ENCODE measurements at regions not wholly inside any gene's neighbourhood (a gene's known extent, or its start where the extent isn't known, plus 50 kb on each side); places are given as distances from the start of the nearest gene placed in this dataset.

- no peaks in the 10 kb centered on the region for H3K36me3 Mint-ChIP-seq
- H3K79me2 ChIP-seq (ENCODE audit: insufficient read depth, low read length): no peaks in the 10 kb centered on the region
- no CpG with 5 or more reads among the region's 1 CpG for WGBS (ENCODE audit: insufficient coverage)
Measured at GRCh38 chr4:152240232-152240631, 295.7 kb downstream of the FBXW7 start.

GRCh38 chr4:152239216-152239615 lies 296.7 kb downstream of the FBXW7 start:
- H3K4me2 ChIP-seq (replicated peaks; ENCODE audit: extremely low read depth, low read length, poor library complexity, severe bottlenecking): no peak overlapping the region
- no peaks in the 10 kb centered on the region for H3K79me2 ChIP-seq (ENCODE audit: insufficient read depth, low read length)
- no peaks in the 10 kb centered on the region for H3K36me3 ChIP-seq (replicated peaks in 1 of 2; ENCODE audit: control insufficient read depth in 1 of 2, insufficient read depth in 2 of 2, low read length in 2 of 2)
- H2AFZ ChIP-seq (ENCODE audit: insufficient read depth, low read depth, low read length, poor library complexity, severe bottlenecking): no peak overlapping the region
- H3K4me3 Mint-ChIP-seq: peak overlapping the region in 1 of 2 donors; percentile 6
- no peak overlapping the region for H3K27ac Mint-ChIP-seq
- H3K4me1 ChIP-seq (ENCODE audit: control insufficient read depth in 1 of 2, insufficient read depth in 2 of 2, low read length in 2 of 2): no peaks in the 10 kb centered on the region
- H3K9me3 Mint-ChIP-seq: no peaks in the 10 kb centered on the region
- no peaks in the 10 kb centered on the region for H3K9me3 ChIP-seq (replicated peaks in 1 of 2; ENCODE audit: control insufficient read depth in 1 of 2, insufficient read depth in 1 of 2, low read length in 2 of 2)
- H3K27me3 Mint-ChIP-seq (ENCODE audit: low read depth in 3 of 3): peaks cover 0 to 2% (median 0%) of the 10 kb centered on the region in 3 donors
- no peaks in the 10 kb centered on the region for H4K20me1 ChIP-seq (ENCODE audit: insufficient read depth, low read length)
- TF ChIP-seq, protein P1, sequence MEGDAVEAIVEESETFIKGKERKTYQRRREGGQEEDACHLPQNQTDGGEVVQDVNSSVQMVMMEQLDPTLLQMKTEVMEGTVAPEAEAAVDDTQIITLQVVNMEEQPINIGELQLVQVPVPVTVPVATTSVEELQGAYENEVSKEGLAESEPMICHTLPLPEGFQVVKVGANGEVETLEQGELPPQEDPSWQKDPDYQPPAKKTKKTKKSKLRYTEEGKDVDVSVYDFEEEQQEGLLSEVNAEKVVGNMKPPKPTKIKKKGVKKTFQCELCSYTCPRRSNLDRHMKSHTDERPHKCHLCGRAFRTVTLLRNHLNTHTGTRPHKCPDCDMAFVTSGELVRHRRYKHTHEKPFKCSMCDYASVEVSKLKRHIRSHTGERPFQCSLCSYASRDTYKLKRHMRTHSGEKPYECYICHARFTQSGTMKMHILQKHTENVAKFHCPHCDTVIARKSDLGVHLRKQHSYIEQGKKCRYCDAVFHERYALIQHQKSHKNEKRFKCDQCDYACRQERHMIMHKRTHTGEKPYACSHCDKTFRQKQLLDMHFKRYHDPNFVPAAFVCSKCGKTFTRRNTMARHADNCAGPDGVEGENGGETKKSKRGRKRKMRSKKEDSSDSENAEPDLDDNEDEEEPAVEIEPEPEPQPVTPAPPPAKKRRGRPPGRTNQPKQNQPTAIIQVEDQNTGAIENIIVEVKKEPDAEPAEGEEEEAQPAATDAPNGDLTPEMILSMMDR (IDR thresholded peaks at IDR 0.05): no peak
- H3K9ac ChIP-seq (ENCODE audit: insufficient read depth, low read length, poor library complexity, severe bottlenecking): no peak overlapping the region
- H3K4me3 ChIP-seq (replicated peaks in 1 of 3; ENCODE audit: low read depth in 2 of 3, low read length in 3 of 3): no peak overlapping the region
- H3K4me1 Mint-ChIP-seq: peaks cover 7% of the 10 kb centered on the region
- H3K27ac ChIP-seq (ENCODE audit: low read depth in 1 of 2, low read length in 2 of 2): no peak overlapping the region
- intact Hi-C loops (cut with micrococcal nuclease): no loop called here
- no peaks in the 10 kb centered on the region for H3K36me3 Mint-ChIP-seq
- no peaks in the 10 kb centered on the region for H3K27me3 ChIP-seq (ENCODE audit: control insufficient read depth in 2 of 2, insufficient read depth in 2 of 2, low read length in 2 of 2)
- DNase-seq: no peak

More at GRCh38 chr4:152240232-152240631, 295.7 kb downstream of the FBXW7 start:
- H3K4me1 ChIP-seq (ENCODE audit: control insufficient read depth in 1 of 2, insufficient read depth in 2 of 2, low read length in 2 of 2): no peaks in the 10 kb centered on the region
- H3K4me2 ChIP-seq (replicated peaks; ENCODE audit: extremely low read depth, low read length, poor library complexity, severe bottlenecking): no peak overlapping the region
- no peaks in the 10 kb centered on the region for H3K9me3 ChIP-seq (replicated peaks in 1 of 2; ENCODE audit: control insufficient read depth in 1 of 2, insufficient read depth in 1 of 2, low read length in 2 of 2)
- no peak for DNase-seq
- Mint-ChIP-seq H3K27ac (no peak overlapping the region), H3K4me1 (peaks cover 7% of the 10 kb centered on the region), H3K9me3 (peaks cover 0 to 3% (median 0%) of the 10 kb centered on the region in 7 donors), H3K27me3 (ENCODE audit: low read depth in 3 of 3) (peaks cover 0 to 2% (median 0%) of the 10 kb centered on the region in 3 donors), H3K4me3 (no peak overlapping the region)
- TF ChIP-seq, protein P1 (IDR thresholded peaks at IDR 0.05): no peak
- H3K27ac ChIP-seq (ENCODE audit: low read depth in 1 of 2, low read length in 2 of 2): no peak overlapping the region
- H3K36me3 ChIP-seq (replicated peaks in 1 of 2; ENCODE audit: control insufficient read depth in 1 of 2, insufficient read depth in 2 of 2, low read length in 2 of 2): no peaks in the 10 kb centered on the region
- H3K4me3 ChIP-seq (replicated peaks in 1 of 3; ENCODE audit: low read depth in 2 of 3, low read length in 3 of 3): no peak overlapping the region
- H3K27me3 ChIP-seq (ENCODE audit: control insufficient read depth in 2 of 2, insufficient read depth in 2 of 2, low read length in 2 of 2): no peaks in the 10 kb centered on the region
- H4K20me1 ChIP-seq (ENCODE audit: insufficient read depth, low read length): no peaks in the 10 kb centered on the region
- intact Hi-C loops (cut with micrococcal nuclease): no loop called here
- H2AFZ ChIP-seq (ENCODE audit: insufficient read depth, low read depth, low read length, poor library complexity, severe bottlenecking): no peak overlapping the region
- H3K9ac ChIP-seq (ENCODE audit: insufficient read depth, low read length, poor library complexity, severe bottlenecking): no peak overlapping the region

All from CD14-positive monocyte (primary cell).